ENCODE measurements at regions not wholly inside any gene's neighbourhood (a gene's known extent, or its start where the extent isn't known, plus 50 kb on each side); places are given as distances from the start of the nearest gene placed in this dataset.
"Not testable (repeated sequence)": the region's sequence is repeated elsewhere in the genome, so short reads cannot be mapped to it uniquely, and the experiment has no call there.

- 34 to 48% methylated on average over 2 of the region's 2 CpGs for WGBS, 2 donors
- H3K4me3 ChIP-seq, result no peak overlapping the region
- no peaks in the 10 kb centered on the region for H3K36me3 ChIP-seq
- H3K4me1 ChIP-seq, result no peaks in the 10 kb centered on the region
- no peaks in the 10 kb centered on the region for H3K27me3 ChIP-seq
- TF ChIP-seq POLR2A (IDR thresholded peaks at IDR 0.05) (no peak), CTCF (IDR thresholded peaks at IDR 0.05) (no peak)
- H3K27ac ChIP-seq, result no peak overlapping the region
- DNase-seq (ENCODE audit: low spot score in 2 of 2), result no peak
- no peaks in the 10 kb centered on the region for H3K9me3 ChIP-seq
Observed at GRCh38 chr10:55966101-55966500, 395.0 kb downstream of the ZWINT start.

GRCh38 chr10:55943403-55943802 is 417.7 kb downstream of the ZWINT start:
- 91% methylated on average over 3 of the region's 3 CpGs for WGBS, 2 donors
- H3K9me3 ChIP-seq, result peaks cover 0 to 7% (median 0%) of the 10 kb centered on the region in 4 donors
- no peaks in the 10 kb centered on the region for H3K4me1 ChIP-seq
- H3K27me3 ChIP-seq, result no peaks in the 10 kb centered on the region
- TF ChIP-seq EP300 (IDR thresholded peaks at IDR 0.05), result no peak
- TF ChIP-seq POLR2A (IDR thresholded peaks at IDR 0.05), result no peak
- TF ChIP-seq CTCF (IDR thresholded peaks at IDR 0.05), result no peak
- no peak for DNase-seq (ENCODE audit: low spot score in 2 of 2)
- H3K36me3 ChIP-seq, result no peaks in the 10 kb centered on the region
- no peak overlapping the region for H3K4me3 ChIP-seq
- no peak overlapping the region for H3K27ac ChIP-seq

GRCh38 chr10:55929291-55929690 is 431.8 kb downstream of the ZWINT start:
- no peaks in the 10 kb centered on the region for H3K27me3 ChIP-seq
- H3K27ac ChIP-seq, result no peak overlapping the region
- whole genome bisulfite sequencing, 2 donors, result 70 to 82% methylated on average over 1 of the region's 1 CpG
- TF ChIP-seq EP300 (IDR thresholded peaks at IDR 0.05) (no peak), CTCF (IDR thresholded peaks at IDR 0.05) (no peak)
- H3K4me3 ChIP-seq, result no peak overlapping the region
- no peak for DNase-seq (ENCODE audit: low spot score in 2 of 2)
- H3K4me1 ChIP-seq, result no peaks in the 10 kb centered on the region
- H3K9me3 ChIP-seq, result no peaks in the 10 kb centered on the region
- no peaks in the 10 kb centered on the region for H3K36me3 ChIP-seq

GRCh38 chr10:55899472-55900147 is 461.4 kb downstream of the ZWINT start:
- not testable (repeated sequence) for H3K27me3 ChIP-seq; DNase-seq (ENCODE audit: low spot score in 2 of 2); H3K36me3 ChIP-seq; H3K4me1 ChIP-seq; H3K4me3 ChIP-seq; H3K27ac ChIP-seq; H3K9me3 ChIP-seq
- 64 to 90% methylated on average over 24 of the region's 25 CpGs for WGBS, 2 donors

- no peak for DNase-seq (ENCODE audit: low spot score in 2 of 2)
- Histone ChIP-seq H3K36me3 (no peaks in the 10 kb centered on the region), H3K27me3 (no peaks in the 10 kb centered on the region), H3K4me3 (no peak overlapping the region), H3K27ac (no peak overlapping the region), H3K4me1 (no peaks in the 10 kb centered on the region), H3K9me3 (no peaks in the 10 kb centered on the region)
- 52 to 54% methylated on average over 2 to 3 of the region's 3 CpGs for WGBS, 2 donors
- no peak for TF ChIP-seq EP300 (IDR thresholded peaks at IDR 0.05)
- TF ChIP-seq CTCF (IDR thresholded peaks at IDR 0.05), result no peak
- TF ChIP-seq POLR2A (IDR thresholded peaks at IDR 0.05), result no peak
Observed at GRCh38 chr10:55897490-55897921, 463.6 kb downstream of the ZWINT start.

GRCh38 chr10:55892276-55892675 is 468.8 kb downstream of the ZWINT start:
- H3K4me1 ChIP-seq, result no peaks in the 10 kb centered on the region
- DNase-seq (ENCODE audit: low spot score in 2 of 2), result no peak
- H3K9me3 ChIP-seq, result no peaks in the 10 kb centered on the region
- WGBS, 2 donors, result 89 to 98% methylated on average over 1 of the region's 1 CpG
- no peaks in the 10 kb centered on the region for H3K36me3 ChIP-seq
- no peaks in the 10 kb centered on the region for H3K27me3 ChIP-seq
- no peak overlapping the region for H3K27ac ChIP-seq
- TF ChIP-seq CTCF (IDR thresholded peaks at IDR 0.05), result no peak
- TF ChIP-seq EP300 (IDR thresholded peaks at IDR 0.05), result no peak
- no peak for TF ChIP-seq POLR2A (IDR thresholded peaks at IDR 0.05)
- no peak overlapping the region for H3K4me3 ChIP-seq

Measured in tibial nerve (tissue), 4 donors.